ENCODE measurements at regions not wholly inside any gene's neighbourhood (a gene's known extent, or its start where the extent isn't known, plus 50 kb on each side); places are given as distances from the start of the nearest gene placed in this dataset.

DNA sequence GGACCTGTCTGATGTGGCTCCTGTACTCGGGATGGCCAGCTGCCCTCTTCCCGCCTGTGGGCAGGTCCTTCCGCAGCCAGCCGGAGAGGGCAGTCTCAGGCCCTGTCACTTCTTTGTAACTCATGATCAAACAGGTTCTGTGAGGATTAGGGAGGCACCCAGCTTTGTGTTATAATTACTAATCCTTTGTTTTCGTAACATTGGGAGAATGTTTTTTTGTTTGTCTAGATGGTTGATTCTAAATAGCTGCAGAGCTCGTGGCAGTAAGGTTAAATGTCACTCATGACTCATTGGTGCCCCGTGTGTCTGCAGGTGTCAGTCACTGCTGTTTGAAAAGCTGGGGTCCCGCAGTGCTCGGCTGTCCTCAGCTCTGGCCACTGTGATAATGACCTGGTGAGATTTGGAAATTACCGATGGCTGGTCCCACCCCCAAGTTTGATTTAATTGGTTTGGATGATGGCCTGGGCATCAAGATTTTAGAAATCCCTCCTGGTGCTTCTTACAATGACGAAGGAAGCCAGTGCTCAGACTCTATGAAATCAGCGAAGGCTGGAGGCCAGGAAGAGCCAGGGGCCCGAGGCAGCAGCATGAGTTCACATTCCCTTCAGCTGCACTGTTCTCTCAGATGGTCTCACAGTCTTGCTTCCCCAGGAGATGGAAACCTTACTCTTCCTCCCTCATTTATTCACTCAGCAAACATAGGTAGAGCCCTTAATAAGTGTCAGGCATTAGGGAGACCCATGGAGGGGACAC, 172.8 kb downstream of the VAPA start:
- TF ChIP-seq, protein P1, sequence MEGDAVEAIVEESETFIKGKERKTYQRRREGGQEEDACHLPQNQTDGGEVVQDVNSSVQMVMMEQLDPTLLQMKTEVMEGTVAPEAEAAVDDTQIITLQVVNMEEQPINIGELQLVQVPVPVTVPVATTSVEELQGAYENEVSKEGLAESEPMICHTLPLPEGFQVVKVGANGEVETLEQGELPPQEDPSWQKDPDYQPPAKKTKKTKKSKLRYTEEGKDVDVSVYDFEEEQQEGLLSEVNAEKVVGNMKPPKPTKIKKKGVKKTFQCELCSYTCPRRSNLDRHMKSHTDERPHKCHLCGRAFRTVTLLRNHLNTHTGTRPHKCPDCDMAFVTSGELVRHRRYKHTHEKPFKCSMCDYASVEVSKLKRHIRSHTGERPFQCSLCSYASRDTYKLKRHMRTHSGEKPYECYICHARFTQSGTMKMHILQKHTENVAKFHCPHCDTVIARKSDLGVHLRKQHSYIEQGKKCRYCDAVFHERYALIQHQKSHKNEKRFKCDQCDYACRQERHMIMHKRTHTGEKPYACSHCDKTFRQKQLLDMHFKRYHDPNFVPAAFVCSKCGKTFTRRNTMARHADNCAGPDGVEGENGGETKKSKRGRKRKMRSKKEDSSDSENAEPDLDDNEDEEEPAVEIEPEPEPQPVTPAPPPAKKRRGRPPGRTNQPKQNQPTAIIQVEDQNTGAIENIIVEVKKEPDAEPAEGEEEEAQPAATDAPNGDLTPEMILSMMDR (IDR thresholded peaks at IDR 0.05) = no peak
- no peak for TF ChIP-seq POLR2A (IDR thresholded peaks at IDR 0.05)
- Histone ChIP-seq H3K27me3 (no peaks in the 10 kb centered on the region), H3K4me3 (replicated peaks in 1 of 3) (no peak overlapping the region), H3K36me3 (no peaks in the 10 kb centered on the region), H3K9me3 (no peaks in the 10 kb centered on the region), H3K4me1 (peaks cover 0 to 7% of the 10 kb centered on the region in 2 donors), H3K27ac (no peak overlapping the region)
- intact Hi-C loops (cut with DNase I) = no loop called here
- no peak for DNase-seq
- WGBS, 2 donors = 85 to 89% methylated on average over 13 of the region's 13 CpGs

DNA sequence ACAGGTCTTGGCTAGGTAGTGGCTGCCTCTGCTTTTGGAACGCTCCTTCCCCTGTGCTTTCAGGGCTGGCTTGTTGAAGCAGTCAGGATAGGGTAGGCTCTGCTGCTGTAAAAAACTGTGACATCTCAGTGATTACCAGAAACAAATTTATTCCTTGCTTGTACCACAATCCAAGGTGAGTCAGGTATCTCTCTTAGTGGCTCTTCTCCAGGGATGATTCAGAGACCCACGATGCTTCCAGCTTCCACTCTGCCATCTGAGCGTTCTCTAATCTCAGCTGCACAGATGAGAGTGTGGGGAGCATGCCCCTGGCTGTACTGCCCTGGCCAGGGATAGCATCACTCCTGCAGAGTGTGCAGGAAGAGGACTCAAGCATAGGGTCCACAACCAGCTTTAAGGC, 174.9 kb downstream of the VAPA start:
- Histone ChIP-seq H3K4me3 (replicated peaks in 1 of 3) (no peak overlapping the region), H3K27me3 (no peaks in the 10 kb centered on the region), H3K4me1 (no peaks in the 10 kb centered on the region), H3K9me3 (no peaks in the 10 kb centered on the region), H3K36me3 (no peaks in the 10 kb centered on the region), H3K27ac (no peak overlapping the region)
- no peak for TF ChIP-seq POLR2A (IDR thresholded peaks at IDR 0.05)
- TF ChIP-seq, protein P1 (IDR thresholded peaks at IDR 0.05) = no peak
- intact Hi-C loops (cut with DNase I) = no loop called here
- WGBS, 2 donors = 88 to 95% methylated on average over 3 of the region's 3 CpGs
- no peak for DNase-seq

DNA sequence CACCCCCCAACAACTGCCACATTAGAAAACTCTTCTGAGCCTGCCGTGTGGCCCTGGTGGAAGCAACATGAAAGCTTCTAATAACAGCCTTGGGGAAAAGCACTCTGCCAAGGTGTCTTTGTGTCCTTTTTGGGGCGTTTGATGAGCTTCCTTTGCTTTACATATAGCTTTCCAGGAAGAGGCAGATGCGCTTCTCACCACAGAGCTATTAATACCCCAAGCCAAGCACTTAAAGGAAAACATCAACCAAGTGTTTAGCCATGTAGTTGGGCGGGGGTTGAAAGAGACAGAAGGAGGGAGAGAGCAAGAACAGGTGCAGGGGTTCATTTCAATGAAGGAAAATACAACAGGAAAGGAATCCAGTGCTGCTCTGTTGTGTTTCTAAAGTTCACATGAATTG, 176.1 kb downstream of the VAPA start:
- WGBS, 2 donors = 56 to 59% methylated on average over 4 of the region's 4 CpGs
- no peak for TF ChIP-seq POLR2A (IDR thresholded peaks at IDR 0.05)
- TF ChIP-seq, protein P1 (IDR thresholded peaks at IDR 0.05) = no peak
- Histone ChIP-seq H3K27me3 (no peaks in the 10 kb centered on the region), H3K4me3 (replicated peaks in 1 of 3) (no peak overlapping the region), H3K9me3 (no peaks in the 10 kb centered on the region), H3K4me1 (no peaks in the 10 kb centered on the region), H3K27ac (no peak overlapping the region), H3K36me3 (no peaks in the 10 kb centered on the region)
- intact Hi-C loops (cut with DNase I) = no loop called here
- no peak for DNase-seq

DNA sequence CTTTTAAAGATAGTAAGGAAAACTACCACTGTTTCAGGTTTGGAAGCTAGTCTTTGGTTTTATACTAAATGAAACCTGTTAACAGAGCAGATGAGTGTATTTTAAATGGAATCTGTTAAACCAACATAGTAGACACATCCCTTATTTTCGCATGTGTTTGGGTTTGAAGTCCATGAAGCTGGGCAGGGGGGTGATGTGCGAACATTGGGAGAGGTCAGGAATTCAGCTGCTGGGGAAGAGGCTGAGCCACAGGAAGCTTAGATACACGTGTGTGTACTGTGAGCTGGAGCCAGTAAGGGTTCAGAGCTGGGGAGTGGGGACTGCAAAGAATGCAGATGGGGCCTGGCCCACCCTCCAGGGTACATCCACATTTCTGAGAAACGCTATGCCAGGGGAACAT, 176.9 kb downstream of the VAPA start:
- Histone ChIP-seq H3K27me3 (no peaks in the 10 kb centered on the region), H3K27ac (no peak overlapping the region), H3K4me1 (no peaks in the 10 kb centered on the region), H3K9me3 (no peaks in the 10 kb centered on the region), H3K36me3 (no peaks in the 10 kb centered on the region), H3K4me3 (replicated peaks in 1 of 3) (no peak overlapping the region)
- 79 to 81% methylated on average over 4 of the region's 4 CpGs for WGBS, 2 donors
- no peak for DNase-seq
- intact Hi-C loops (cut with DNase I) = no loop called here
- TF ChIP-seq, protein P1 (IDR thresholded peaks at IDR 0.05) = no peak
- TF ChIP-seq POLR2A (IDR thresholded peaks at IDR 0.05) = no peak

DNA sequence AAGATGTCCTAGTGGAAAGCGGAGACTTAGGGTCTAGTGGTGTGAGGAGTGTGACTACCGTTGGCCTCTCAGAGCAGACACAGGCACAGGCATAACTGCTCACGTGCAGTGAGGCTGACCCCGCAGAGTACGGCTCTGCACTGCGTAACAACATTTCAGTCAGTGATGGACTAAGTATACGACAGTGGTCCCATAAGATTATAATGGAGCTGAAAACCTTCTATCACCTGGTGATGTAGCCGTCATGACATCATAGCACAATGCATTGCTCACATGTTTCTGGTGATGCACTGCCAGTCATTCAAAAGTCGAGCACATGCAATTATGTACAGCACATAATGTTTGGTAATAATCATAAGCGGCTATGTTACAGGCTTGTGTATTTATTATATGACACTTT, 179.6 kb downstream of the VAPA start:
- H3K27ac ChIP-seq = no peak overlapping the region
- H3K4me1 ChIP-seq = no peaks in the 10 kb centered on the region
- H3K9me3 ChIP-seq = no peaks in the 10 kb centered on the region
- H3K27me3 ChIP-seq = no peaks in the 10 kb centered on the region
- no peak overlapping the region for H3K4me3 ChIP-seq (replicated peaks in 1 of 3)
- 95 to 97% methylated on average over 10 of the region's 10 CpGs for WGBS, 2 donors
- intact Hi-C loops (cut with DNase I) = no loop called here
- H3K36me3 ChIP-seq = no peaks in the 10 kb centered on the region
- no peak for DNase-seq
- TF ChIP-seq, protein P1 (IDR thresholded peaks at IDR 0.05) = no peak
